BJ (cell line): ENCODE measurements at regions not wholly inside any gene's neighbourhood (a gene's known extent, or its start where the extent isn't known, plus 50 kb on each side); places are given as distances from the start of the nearest gene placed in this dataset.

ENCODE experiments used
- CTCF ChIA-PET: fragments of 350-600 bp; formaldehyde crosslinking; extraction: SDS; loops from one replicate; lab custom pipeline; 2021; ENCODE audit warnings: antibody characterized with exemption, inconsistent platforms; lab: Yijun Ruan, JAX
- POLR2A ChIA-PET: fragments of 300-600 bp; sonication (Branson Sonifier 250); formaldehyde crosslinking; extraction: SDS; loops from one replicate; lab custom pipeline; 2021; ENCODE audit warnings: antibody characterized with exemption; lab: Charles Lee
- DNase-seq: peaks from one replicate; pipeline ENCODE4 v3.0.0-alpha.2; 2011; ENCODE audit warnings: low read depth
- H3K27me3 ChIP-seq: 2 replicates; pipeline ENCODE4 v1.6.0; 2011; ENCODE audit warnings: low read length; ENCODE audit not compliant: control insufficient read depth, insufficient read depth
- H3K36me3 ChIP-seq: 2 replicates; pipeline ENCODE4 v1.5.1; 2011; ENCODE audit warnings: low read length; ENCODE audit not compliant: control insufficient read depth, insufficient read depth
- H3K4me3 ChIP-seq: 2 replicates; pipeline ENCODE4 v1.5.1; 2011; ENCODE audit warnings: low read depth, mild to moderate bottlenecking, control low read depth, low read length
- CTCF ChIP-seq: IDR thresholded peaks from 2 replicates; pipeline ENCODE4 v1.5.1; 2011; ENCODE audit warnings: low read depth, mild to moderate bottlenecking, control low read depth, inconsistent platforms, low read length, moderate library complexity; ENCODE audit not compliant: insufficient read depth

GRCh38 chr13:109281903-109282635, 504.3 kb downstream of the IRS2 start:
- Histone ChIP-seq H3K27me3 (no peaks in the 10 kb centered on the region), H3K36me3 (no peaks in the 10 kb centered on the region), H3K4me3 (no peak overlapping the region)
- CTCF ChIA-PET: no interaction called here
- no peak for DNase-seq
- TF ChIP-seq CTCF: no peak
- POLR2A ChIA-PET: no interaction called here

GRCh38 chr13:109281017-109281902, 505.1 kb downstream of the IRS2 start:
- no peak for TF ChIP-seq CTCF
- no peak overlapping the region for H3K4me3 ChIP-seq
- ChIA-PET POLR2A (no interaction called here), CTCF (no interaction called here)
- H3K36me3 ChIP-seq: no peaks in the 10 kb centered on the region
- no peaks in the 10 kb centered on the region for H3K27me3 ChIP-seq
- no peak for DNase-seq

GRCh38 chr13:109276261-109276660, 510.1 kb downstream of the IRS2 start:
- H3K36me3 ChIP-seq: no peaks in the 10 kb centered on the region
- no peaks in the 10 kb centered on the region for H3K27me3 ChIP-seq
- H3K4me3 ChIP-seq: no peak overlapping the region
- TF ChIP-seq CTCF: no peak
- DNase-seq: no peak
- CTCF ChIA-PET: no interaction called here
- POLR2A ChIA-PET: no interaction called here

- H3K36me3 ChIP-seq: no peaks in the 10 kb centered on the region
- 0 out of 2 replicates have a peak, but pooled peaks have one; percentile 15 for TF ChIP-seq CTCF
- POLR2A ChIA-PET: no interaction called here
- CTCF ChIA-PET: no interaction called here
- H3K27me3 ChIP-seq: no peaks in the 10 kb centered on the region
- H3K4me3 ChIP-seq: no peak overlapping the region
- DNase-seq: no peak
These were observed 510.5 kb downstream of the IRS2 start for GRCh38 chr13:109275852-109276251.

- no peak for TF ChIP-seq CTCF
- H3K4me3 ChIP-seq: no peak overlapping the region
- no peaks in the 10 kb centered on the region for H3K27me3 ChIP-seq
- CTCF ChIA-PET: interaction anchor here (1.6 kb wide), 1 partner anchor 8 kb away, joined by 5 read pairs; no protein-coding TSS in a partner anchor
- no peaks in the 10 kb centered on the region for H3K36me3 ChIP-seq
- no peak for DNase-seq
- POLR2A ChIA-PET: no interaction called here
These were observed 511.1 kb downstream of the IRS2 start for GRCh38 chr13:109275139-109275745.
